ENCODE measurements at regions not wholly inside any gene's neighbourhood (a gene's known extent, or its start where the extent isn't known, plus 50 kb on each side); places are given as distances from the start of the nearest gene placed in this dataset.

- TF ChIP-seq CTCF (IDR thresholded peaks at IDR 0.05) (no peak), POLR2A (IDR thresholded peaks at IDR 0.05) (no peak)
Measured at GRCh38 chr3:73143401-73143800, 81.9 kb downstream of the EBLN2 start.
